Psoas muscle (tissue), 7 donors: ENCODE measurements at regions not wholly inside any gene's neighbourhood (a gene's known extent, or its start where the extent isn't known, plus 50 kb on each side); places are given as distances from the start of the nearest gene placed in this dataset.

Experiments used
- ATAC-seq, 4 donors: fragments of 200-7000 bp; cut with Tn5 transposase; one replicate each; pipeline ENCODE4 v1.9.1; 2020; ENCODE audit warnings: moderate library complexity in 3 of 4, mild to moderate bottlenecking in 2 of 4
- DNase-seq, 2 donors: peaks; one replicate each; pipeline ENCODE4 v3.0.0-alpha.2; 2020
- H3K27ac ChIP-seq: fragments of 200-600 bp; one replicate; pipeline ENCODE4 v1.8.0; 2022
- H3K27me3 ChIP-seq, 3 donors: fragments of 200-600 bp in 1 of 3; one replicate each; pipeline versions ENCODE4 v1.6.1 to v1.8.0; 2013 to 2022; ENCODE audit warnings: low read length in 2 of 3, mild to moderate bottlenecking in 2 of 3, moderate library complexity in 1 of 3; ENCODE audit not compliant: insufficient read depth in 3 of 3
- H3K36me3 ChIP-seq, 2 donors: fragments of 200-600 bp in 1 of 2; one replicate each; pipeline versions ENCODE4 v1.6.1 to v1.8.0; 2013 to 2022; ENCODE audit warnings: low read depth in 1 of 2, mild to moderate bottlenecking in 1 of 2, moderate library complexity in 1 of 2; ENCODE audit not compliant: insufficient read depth in 1 of 2
- H3K4me1 ChIP-seq: fragments of 200-600 bp; one replicate; pipeline ENCODE4 v1.8.0; 2022
- H3K4me3 ChIP-seq: fragments of 200-600 bp; one replicate; pipeline ENCODE4 v1.8.0; 2022; ENCODE audit warnings: mild to moderate bottlenecking
- H3K9me3 ChIP-seq: fragments of 200-600 bp; one replicate; pipeline ENCODE4 v1.8.0; 2022
- CTCF ChIP-seq: fragments of 200-600 bp; IDR thresholded peaks from one replicate; pipeline ENCODE4 v1.8.0; 2022; ENCODE audit warnings: antibody characterized with exemption
- WGBS, 3 donors: extraction: QIAGEN DNeasy Blood & Tissue Kit; methylation state at CpG; one replicate each; pipeline versions ENCODE4 v1.1.6 to v1.1.7; 2013; 5-methylcytosine and 5-hydroxymethylcytosine counted together
- intact Hi-C, 2 donors: fragments of 100-400 bp; cut with DNase I; formaldehyde crosslinking; loops; one replicate each; pipeline versions ENCODE4 v1.11.0 to v1.14.2; 2022
- donor health status: healthy with polysubstance abuse.
- donor health status: DM: no; HTN: no; CAD: no; lungs with moderate emphysema.
- donor health status: Bipolar disorder and iron deficiency.
- donor health status: healthy.
- donor health status: DM: yes; HTN: yes; CAD: no.
- donor health status: DM: no; HTN: no; CAD: no.
- donor health status: DM: yes; HTN: yes; CAD: no.

- Histone ChIP-seq H3K9me3 (no peaks in the 10 kb centered on the region), H3K36me3 (no peaks in the 10 kb centered on the region), H3K4me3 (no peak overlapping the region), H3K27me3 (no peaks in the 10 kb centered on the region), H3K27ac (no peak overlapping the region), H3K4me1 (no peaks in the 10 kb centered on the region)
- intact Hi-C loops, result no loop called here
- ATAC-seq, result no peak
- DNase-seq, result no peak
- TF ChIP-seq CTCF, result no peak
Observed at GRCh38 chr22:22770881-22771280, 116.7 kb upstream of the IGLL5 start.

- no peak for ATAC-seq
- 64 to 86% (median 79%) methylated on average over 4 of the region's 4 CpGs for WGBS, 3 donors
- no peaks in the 10 kb centered on the region for H3K36me3 ChIP-seq
- H3K27ac ChIP-seq, result no peak overlapping the region
- no peaks in the 10 kb centered on the region for H3K4me1 ChIP-seq
- intact Hi-C loops, result no loop called here
- no peak for DNase-seq
- no peaks in the 10 kb centered on the region for H3K9me3 ChIP-seq
- no peak for TF ChIP-seq CTCF
- H3K4me3 ChIP-seq, result no peak overlapping the region
- no peaks in the 10 kb centered on the region for H3K27me3 ChIP-seq
Observed at GRCh38 chr22:22771696-22772377, 115.8 kb upstream of the IGLL5 start.

GRCh38 chr22:22772396-22772795 is 115.2 kb upstream of the IGLL5 start:
- Histone ChIP-seq H3K4me1 (no peaks in the 10 kb centered on the region), H3K36me3 (no peaks in the 10 kb centered on the region), H3K4me3 (no peak overlapping the region), H3K27ac (no peak overlapping the region), H3K9me3 (no peaks in the 10 kb centered on the region), H3K27me3 (no peaks in the 10 kb centered on the region)
- DNase-seq (no peak), ATAC-seq (no peak)
- WGBS, 3 donors, result 71 to 78% (median 76%) methylated on average over 9 of the region's 9 CpGs
- intact Hi-C loops, result no loop called here
- TF ChIP-seq CTCF, result no peak

GRCh38 chr22:22772883-22773282 is 114.7 kb upstream of the IGLL5 start:
- no peaks in the 10 kb centered on the region for H3K27me3 ChIP-seq
- no peaks in the 10 kb centered on the region for H3K9me3 ChIP-seq
- intact Hi-C loops, result no loop called here
- no peak overlapping the region for H3K27ac ChIP-seq
- no peak overlapping the region for H3K4me3 ChIP-seq
- TF ChIP-seq CTCF, result no peak
- no peaks in the 10 kb centered on the region for H3K4me1 ChIP-seq
- H3K36me3 ChIP-seq, result no peaks in the 10 kb centered on the region
- DNase-seq (no peak), ATAC-seq (no peak)
- WGBS, 3 donors, result 89 to 95% (median 94%) methylated on average over 2 of the region's 2 CpGs

- no peak overlapping the region for H3K4me3 ChIP-seq
- no peak overlapping the region for H3K27ac ChIP-seq
- no peaks in the 10 kb centered on the region for H3K36me3 ChIP-seq
- intact Hi-C loops, result no loop called here
- 94 to 97% (median 95%) methylated on average over 5 of the region's 5 CpGs for WGBS, 3 donors
- no peaks in the 10 kb centered on the region for H3K4me1 ChIP-seq
- ATAC-seq, result no peak
- TF ChIP-seq CTCF, result no peak
- no peaks in the 10 kb centered on the region for H3K9me3 ChIP-seq
- no peaks in the 10 kb centered on the region for H3K27me3 ChIP-seq
- no peak for DNase-seq
Observed at GRCh38 chr22:22773427-22773826, 114.2 kb upstream of the IGLL5 start.
